Stimulated activated naive CD8-positive, alpha-beta T cell treated with anti-CD3 and anti-CD28 coated beads, Interleukin-15, Interleukin-2, amounts not matched to agents 100 ng/mL and 50 ng/mL, for 24 hours (primary cell): ENCODE measurements at regions not wholly inside any gene's neighbourhood (a gene's known extent, or its start where the extent isn't known, plus 50 kb on each side); places are given as distances from the start of the nearest gene placed in this dataset.

Experiments
- H3K27ac Mint-ChIP-seq: one replicate; pipeline ENCODE4 v1.8.0; 2021; ENCODE audit warnings: mild to moderate bottlenecking, mixed read lengths
- H3K27me3 Mint-ChIP-seq: one replicate; pipeline ENCODE4 v1.8.0; 2021; ENCODE audit warnings: mixed read lengths
- H3K36me3 Mint-ChIP-seq: one replicate; pipeline ENCODE4 v1.8.0; 2021; ENCODE audit warnings: low read depth, mixed read lengths
- H3K4me1 Mint-ChIP-seq: one replicate; pipeline ENCODE4 v1.8.0; 2021; ENCODE audit warnings: low read depth, mixed read lengths
- H3K4me3 Mint-ChIP-seq: one replicate; pipeline ENCODE4 v1.8.0; 2021; ENCODE audit warnings: mild to moderate bottlenecking, mixed read lengths
- H3K9me3 Mint-ChIP-seq: one replicate; pipeline ENCODE4 v1.8.0; 2021; ENCODE audit warnings: mixed read lengths

DNA sequence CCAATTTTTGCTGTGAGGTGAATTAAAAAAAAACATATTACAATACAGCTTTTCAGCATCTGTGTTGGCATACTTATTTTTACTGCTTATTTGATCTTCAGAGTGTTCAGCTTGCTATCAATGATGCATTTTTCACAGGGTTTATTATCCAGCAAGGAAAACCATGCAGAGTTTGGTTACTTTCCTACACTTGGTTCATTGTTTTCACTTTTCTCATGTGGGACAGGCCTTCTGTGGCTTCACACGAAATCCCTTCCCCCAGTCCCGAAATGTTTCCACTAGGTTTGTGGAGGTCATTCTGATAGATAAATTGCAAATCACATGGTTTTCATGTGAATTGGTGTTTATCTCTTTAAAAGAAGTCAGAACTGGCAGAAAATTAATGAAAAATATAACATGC is 205.8 kb downstream of the SPCS3 start:
- no peaks in the 10 kb centered on the region for H3K9me3 Mint-ChIP-seq
- no peaks in the 10 kb centered on the region for H3K36me3 Mint-ChIP-seq
- no peaks in the 10 kb centered on the region for H3K4me1 Mint-ChIP-seq
- H3K4me3 Mint-ChIP-seq = no peak overlapping the region
- H3K27ac Mint-ChIP-seq = no peak overlapping the region
- H3K27me3 Mint-ChIP-seq = no peaks in the 10 kb centered on the region

DNA sequence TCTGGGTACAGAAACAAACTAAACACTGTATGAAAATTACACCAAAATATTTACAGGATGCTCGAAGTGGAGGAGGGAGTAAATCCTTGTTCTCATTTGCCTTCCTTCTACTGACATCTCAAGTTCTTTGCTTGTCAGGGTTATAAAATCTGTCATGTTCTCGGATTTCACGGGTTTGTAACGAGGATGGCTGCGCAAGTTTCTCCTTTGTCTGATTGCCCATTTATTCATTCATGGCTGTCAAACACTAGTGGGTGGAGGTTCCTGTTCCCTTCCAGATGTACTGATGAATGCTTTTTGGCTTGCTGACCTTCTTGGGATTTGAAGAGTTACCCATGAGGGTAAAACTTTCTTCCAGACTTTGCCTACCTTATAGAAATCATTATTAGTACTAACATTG is 206.9 kb downstream of the SPCS3 start:
- Mint-ChIP-seq H3K4me3 (no peak overlapping the region), H3K36me3 (no peaks in the 10 kb centered on the region), H3K27ac (no peak overlapping the region), H3K4me1 (no peaks in the 10 kb centered on the region), H3K27me3 (no peaks in the 10 kb centered on the region), H3K9me3 (no peaks in the 10 kb centered on the region)

DNA sequence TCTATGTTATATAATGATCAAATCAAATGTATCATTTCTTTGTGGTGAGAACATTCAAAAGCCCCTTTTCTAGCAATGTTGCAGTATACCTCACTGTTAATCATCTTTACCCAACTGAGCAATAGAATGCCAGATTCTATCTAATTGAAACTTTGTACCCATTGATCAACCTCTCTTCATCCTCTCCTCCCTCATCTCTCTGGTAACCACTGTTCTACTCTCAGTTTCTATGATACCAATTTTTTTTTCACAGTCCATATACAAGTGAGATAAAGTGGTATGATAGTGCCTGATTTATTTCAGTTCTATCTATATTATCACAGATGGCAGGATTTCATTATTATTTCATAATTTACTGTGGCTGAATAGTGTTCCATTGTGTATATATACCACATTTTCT is 209.8 kb downstream of the SPCS3 start:
- no peaks in the 10 kb centered on the region for H3K4me1 Mint-ChIP-seq
- no peak overlapping the region for H3K27ac Mint-ChIP-seq
- H3K27me3 Mint-ChIP-seq = no peaks in the 10 kb centered on the region
- H3K4me3 Mint-ChIP-seq = no peak overlapping the region
- no peaks in the 10 kb centered on the region for H3K9me3 Mint-ChIP-seq
- H3K36me3 Mint-ChIP-seq = no peaks in the 10 kb centered on the region

GRCh38 chr4:176533159-176533558 is 213.4 kb downstream of the SPCS3 start:
- H3K36me3 Mint-ChIP-seq = no peaks in the 10 kb centered on the region
- H3K9me3 Mint-ChIP-seq = no peaks in the 10 kb centered on the region
- no peaks in the 10 kb centered on the region for H3K4me1 Mint-ChIP-seq
- no peak overlapping the region for H3K27ac Mint-ChIP-seq
- no peak overlapping the region for H3K4me3 Mint-ChIP-seq
- no peaks in the 10 kb centered on the region for H3K27me3 Mint-ChIP-seq

GRCh38 chr4:176534566-176534965 is 214.8 kb downstream of the SPCS3 start:
- Mint-ChIP-seq H3K4me3 (no peak overlapping the region), H3K27ac (no peak overlapping the region), H3K4me1 (no peaks in the 10 kb centered on the region), H3K36me3 (no peaks in the 10 kb centered on the region), H3K9me3 (no peaks in the 10 kb centered on the region), H3K27me3 (no peaks in the 10 kb centered on the region)

- no peaks in the 10 kb centered on the region for H3K27me3 Mint-ChIP-seq
These were observed 218.6 kb downstream of the SPCS3 start for GRCh38 chr4:176538217-176538925.

GRCh38 chr4:176539091-176539784 is 219.5 kb downstream of the SPCS3 start:
- H3K36me3 Mint-ChIP-seq = no peaks in the 10 kb centered on the region
- no peak overlapping the region for H3K27ac Mint-ChIP-seq
- no peaks in the 10 kb centered on the region for H3K4me1 Mint-ChIP-seq
- H3K4me3 Mint-ChIP-seq = no peak overlapping the region
- no peaks in the 10 kb centered on the region for H3K9me3 Mint-ChIP-seq
- H3K27me3 Mint-ChIP-seq = no peaks in the 10 kb centered on the region

More at GRCh38 chr4:176538217-176538925, 218.6 kb downstream of the SPCS3 start:
- Mint-ChIP-seq H3K36me3 (no peaks in the 10 kb centered on the region), H3K27ac (no peak overlapping the region), H3K9me3 (no peaks in the 10 kb centered on the region), H3K4me3 (no peak overlapping the region), H3K4me1 (no peaks in the 10 kb centered on the region)

DNA sequence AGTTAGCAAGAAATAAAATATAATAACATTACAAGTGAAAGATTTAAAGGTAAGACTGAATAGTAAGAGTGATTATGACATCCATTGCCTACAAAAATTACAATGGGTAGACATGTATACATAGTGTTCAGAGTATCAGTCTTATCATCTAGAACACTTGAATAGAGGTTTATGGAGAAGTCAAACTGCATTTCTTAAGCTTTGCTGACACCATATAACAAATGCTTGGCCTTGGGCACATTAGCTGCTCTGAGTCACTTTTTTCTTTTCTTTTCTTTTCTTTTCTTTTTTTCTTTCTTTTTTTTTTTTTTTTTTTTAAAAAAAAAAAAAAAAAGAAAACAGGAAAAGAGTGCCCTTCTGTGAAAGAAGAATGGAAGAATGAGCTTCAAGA is 220.0 kb downstream of the SPCS3 start:
- Mint-ChIP-seq H3K27ac (no peak overlapping the region), H3K4me3 (no peak overlapping the region), H3K4me1 (no peaks in the 10 kb centered on the region), H3K36me3 (no peaks in the 10 kb centered on the region), H3K9me3 (no peaks in the 10 kb centered on the region), H3K27me3 (no peaks in the 10 kb centered on the region)

GRCh38 chr4:176540814-176541213 is 221.0 kb downstream of the SPCS3 start:
- no peaks in the 10 kb centered on the region for H3K9me3 Mint-ChIP-seq
- H3K4me1 Mint-ChIP-seq = no peaks in the 10 kb centered on the region
- H3K27ac Mint-ChIP-seq = no peak overlapping the region
- no peak overlapping the region for H3K4me3 Mint-ChIP-seq
- H3K36me3 Mint-ChIP-seq = no peaks in the 10 kb centered on the region
- no peaks in the 10 kb centered on the region for H3K27me3 Mint-ChIP-seq

DNA sequence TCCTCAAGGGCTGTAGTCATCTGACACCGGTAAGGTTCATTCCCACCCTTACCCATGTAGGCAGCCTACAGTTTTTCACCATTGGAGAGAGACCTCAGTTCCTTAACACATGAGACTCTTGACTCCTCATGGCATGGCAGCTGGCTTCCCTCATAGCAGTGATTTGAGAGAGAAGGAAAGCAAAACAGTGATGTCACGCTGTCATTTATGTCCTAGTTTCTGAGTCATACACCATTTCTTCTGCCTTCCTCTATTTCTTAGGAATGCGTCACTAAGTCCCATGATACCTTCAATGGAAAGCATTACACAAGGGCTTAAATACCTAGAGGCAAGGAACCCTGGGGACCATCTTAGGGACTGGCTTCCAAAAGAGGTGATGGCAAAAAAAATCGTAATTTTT is 226.1 kb downstream of the SPCS3 start:
- Mint-ChIP-seq H3K36me3 (no peaks in the 10 kb centered on the region), H3K27me3 (no peaks in the 10 kb centered on the region), H3K4me3 (no peak overlapping the region), H3K9me3 (no peaks in the 10 kb centered on the region), H3K27ac (no peak overlapping the region), H3K4me1 (no peaks in the 10 kb centered on the region)

DNA sequence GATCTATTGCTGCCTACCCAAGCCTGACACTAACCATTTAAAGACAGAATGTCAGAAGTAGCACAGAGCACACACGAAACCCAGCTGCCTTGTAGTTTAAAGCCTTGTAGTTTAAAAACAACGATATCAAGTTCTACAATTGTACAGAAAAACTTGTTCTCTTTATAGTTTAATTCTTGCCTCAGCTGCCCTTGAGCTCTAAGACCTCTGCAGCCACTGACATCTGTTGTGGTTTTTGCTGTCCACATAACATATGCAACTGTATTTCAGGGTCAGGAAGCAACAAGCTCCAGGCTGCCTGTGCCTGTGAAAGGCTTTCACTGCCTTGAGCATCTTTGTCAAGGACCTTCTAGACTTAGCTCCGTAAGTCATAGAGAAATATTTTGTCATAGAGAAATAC is 227.2 kb downstream of the SPCS3 start:
- no peaks in the 10 kb centered on the region for H3K36me3 Mint-ChIP-seq
- H3K9me3 Mint-ChIP-seq = peaks cover 4% of the 10 kb centered on the region
- H3K4me1 Mint-ChIP-seq = no peaks in the 10 kb centered on the region
- no peak overlapping the region for H3K4me3 Mint-ChIP-seq
- no peak overlapping the region for H3K27ac Mint-ChIP-seq
- H3K27me3 Mint-ChIP-seq = no peaks in the 10 kb centered on the region

DNA sequence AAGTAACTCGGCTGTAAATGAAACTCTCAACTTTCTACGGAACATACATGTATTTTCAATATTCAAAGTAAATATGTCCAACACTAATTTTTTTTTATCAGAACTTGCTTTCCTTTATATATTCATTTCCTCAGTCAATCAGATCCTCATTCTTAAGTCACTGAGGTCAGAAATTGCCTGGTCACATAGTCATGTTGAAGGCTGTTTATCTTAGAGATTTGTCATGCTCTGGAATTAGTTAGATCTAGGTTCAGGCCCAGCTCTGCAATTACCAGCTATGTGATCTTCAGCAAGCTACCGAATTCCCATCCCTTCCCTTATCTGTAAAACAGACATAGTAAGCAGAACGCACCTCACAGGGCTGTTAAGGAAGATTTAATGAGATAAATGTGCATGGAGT is 228.8 kb downstream of the SPCS3 start:
- H3K4me1 Mint-ChIP-seq = no peaks in the 10 kb centered on the region
- no peaks in the 10 kb centered on the region for H3K36me3 Mint-ChIP-seq
- no peak overlapping the region for H3K4me3 Mint-ChIP-seq
- H3K9me3 Mint-ChIP-seq = peaks cover 4% of the 10 kb centered on the region
- no peak overlapping the region for H3K27ac Mint-ChIP-seq
- no peaks in the 10 kb centered on the region for H3K27me3 Mint-ChIP-seq

- Mint-ChIP-seq H3K4me3 (no peak overlapping the region), H3K27ac (no peak overlapping the region), H3K36me3 (no peaks in the 10 kb centered on the region), H3K27me3 (no peaks in the 10 kb centered on the region), H3K9me3 (peaks cover 4% of the 10 kb centered on the region), H3K4me1 (no peaks in the 10 kb centered on the region)
These were observed 229.5 kb downstream of the SPCS3 start for GRCh38 chr4:176549161-176549865.

- Mint-ChIP-seq H3K36me3 (no peaks in the 10 kb centered on the region), H3K27me3 (no peaks in the 10 kb centered on the region), H3K4me3 (no peak overlapping the region), H3K9me3 (peaks cover 4% of the 10 kb centered on the region), H3K27ac (no peak overlapping the region), H3K4me1 (no peaks in the 10 kb centered on the region)
These were observed 234.1 kb downstream of the VEGFC start for GRCh38 chr4:176558661-176559060.

GRCh38 chr4:176561368-176561767 is 231.4 kb downstream of the VEGFC start:
- Mint-ChIP-seq H3K4me1 (no peaks in the 10 kb centered on the region), H3K9me3 (peaks cover 4% of the 10 kb centered on the region), H3K4me3 (no peak overlapping the region), H3K36me3 (no peaks in the 10 kb centered on the region), H3K27ac (no peak overlapping the region), H3K27me3 (no peaks in the 10 kb centered on the region)
